CD8-positive, alpha-beta memory T cell (primary cell): ENCODE measurements at regions not wholly inside any gene's neighbourhood (a gene's known extent, or its start where the extent isn't known, plus 50 kb on each side); places are given as distances from the start of the nearest gene placed in this dataset.

ENCODE experiments used
- CTCF ChIA-PET: fragments of 350-600 bp; sonication (Branson Sonifier 250); formaldehyde crosslinking; loops from one replicate; lab custom pipeline; 2021; ENCODE audit warnings: antibody characterized with exemption; lab: Charles Lee
- POLR2A ChIA-PET: fragments of 350-600 bp; sonication (Branson Sonifier 250); formaldehyde crosslinking; loops from one replicate; lab custom pipeline; 2021; ENCODE audit warnings: antibody characterized with exemption; lab: Charles Lee
- DNase-seq, 5 donors: peaks; one replicate each; pipeline versions ENCODE4 v3.0.0 to v3.0.0-alpha.2; 2020 to 2022; ENCODE audit warnings: mixed read lengths in 1 of 5
- H3K27ac ChIP-seq: one replicate; pipeline ENCODE4 v1.7.0; 2013; ENCODE audit warnings: low read depth, mild to moderate bottlenecking, low read length, moderate library complexity
- H3K27me3 ChIP-seq: 2 replicates; pipeline ENCODE4 v1.7.0; 2013; ENCODE audit warnings: low read length, mild to moderate bottlenecking; ENCODE audit not compliant: insufficient read depth, poor library complexity, severe bottlenecking
- H3K36me3 ChIP-seq: 2 replicates; pipeline ENCODE4 v1.7.0; 2013; ENCODE audit warnings: mild to moderate bottlenecking, low read length, moderate library complexity; ENCODE audit not compliant: insufficient read depth
- H3K4me1 ChIP-seq: 2 replicates; pipeline ENCODE4 v1.7.0; 2013; ENCODE audit warnings: mild to moderate bottlenecking, low read length, moderate library complexity; ENCODE audit not compliant: insufficient read depth
- H3K4me3 ChIP-seq: 2 replicates; pipeline ENCODE4 v1.7.0; 2013; ENCODE audit warnings: mild to moderate bottlenecking, low read length
- H3K9me3 ChIP-seq: 2 replicates; pipeline ENCODE4 v1.7.0; 2013; ENCODE audit warnings: mild to moderate bottlenecking, low read length
- H3K27ac Mint-ChIP-seq, 8 donors: one replicate each; pipeline ENCODE4 v1.8.0; 2020 to 2021; ENCODE audit warnings: mixed read lengths in 8 of 8, mild to moderate bottlenecking in 6 of 8, inconsistent platforms in 3 of 8, moderate library complexity in 3 of 8
- H3K27me3 Mint-ChIP-seq, 2 donors: one replicate each; pipeline ENCODE4 v1.8.0; 2020 to 2021; ENCODE audit warnings: mixed read lengths in 2 of 2, mild to moderate bottlenecking in 1 of 2, moderate library complexity in 1 of 2
- H3K36me3 Mint-ChIP-seq, 3 donors: one replicate each; pipeline ENCODE4 v1.8.0; 2020 to 2021; ENCODE audit warnings: mixed read lengths in 3 of 3, inconsistent platforms in 1 of 3, mild to moderate bottlenecking in 1 of 3
- H3K4me1 Mint-ChIP-seq, 3 donors: one replicate each; pipeline ENCODE4 v1.8.0; 2020 to 2021; ENCODE audit warnings: mixed read lengths in 3 of 3, inconsistent platforms in 1 of 3, mild to moderate bottlenecking in 1 of 3
- H3K4me3 Mint-ChIP-seq, 7 donors: one replicate each; pipeline ENCODE4 v1.8.0; 2020 to 2021; ENCODE audit warnings: mixed read lengths in 7 of 7, mild to moderate bottlenecking in 6 of 7, moderate library complexity in 4 of 7, inconsistent platforms in 2 of 7
- H3K9me3 Mint-ChIP-seq, 5 donors: one replicate each; pipeline ENCODE4 v1.8.0; 2020 to 2022; ENCODE audit warnings: mixed read lengths in 5 of 5, mild to moderate bottlenecking in 3 of 5, moderate library complexity in 2 of 5, inconsistent platforms in 1 of 5

DNA sequence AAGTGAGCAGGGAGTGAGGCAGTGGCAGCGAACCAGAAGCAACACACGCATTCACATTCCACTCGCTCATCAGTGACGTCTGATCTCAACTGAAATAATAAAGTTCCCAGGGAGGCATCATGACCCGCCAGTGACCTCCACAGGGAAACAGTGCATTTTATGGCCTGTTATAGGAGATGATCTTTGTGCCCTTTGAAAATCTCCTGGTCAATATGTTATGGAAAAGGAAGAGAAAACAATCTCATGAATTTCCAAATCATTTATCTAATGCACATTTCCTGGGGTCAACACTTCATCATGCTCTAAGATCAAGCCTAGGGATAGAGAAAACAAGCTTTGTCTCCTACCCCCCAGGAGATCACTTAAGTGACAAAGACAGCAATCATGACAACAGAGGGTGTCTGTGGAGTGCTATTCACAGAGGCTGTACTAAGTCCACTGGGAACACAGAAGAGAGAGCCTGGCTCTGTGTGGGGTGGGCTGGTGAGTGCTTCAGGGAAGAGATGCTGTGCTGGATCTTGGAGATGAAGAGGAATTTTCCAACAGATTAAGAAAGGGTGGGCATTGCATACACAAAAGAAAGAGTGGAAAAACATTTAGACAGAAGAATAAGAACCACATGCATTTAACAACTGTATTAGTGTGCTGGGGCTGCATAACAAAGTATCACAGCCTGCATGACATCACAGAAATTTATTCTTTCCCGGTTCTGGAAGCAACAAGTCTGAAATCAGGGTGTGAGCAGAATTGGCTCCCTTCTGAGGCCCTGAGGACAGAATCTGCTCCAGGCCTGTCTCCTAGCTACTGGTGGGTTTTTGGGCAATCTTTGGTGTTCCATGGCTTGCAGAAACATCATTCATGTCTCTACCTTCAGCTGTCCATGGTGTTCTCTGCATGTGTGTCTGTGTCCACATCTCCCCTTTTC lies 613.9 kb upstream of the IGFBP3 start:
- Histone ChIP-seq H3K36me3 (no peaks in the 10 kb centered on the region), H3K27ac (no peak overlapping the region), H3K9me3 (no peaks in the 10 kb centered on the region), H3K4me3 (no peak overlapping the region), H3K27me3 (no peaks in the 10 kb centered on the region), H3K4me1 (no peaks in the 10 kb centered on the region)
- POLR2A ChIA-PET, result no interaction called here
- H3K27ac Mint-ChIP-seq, result no peak overlapping the region
- H3K27me3 Mint-ChIP-seq, result peaks cover 0 to 2% of the 10 kb centered on the region in 2 donors
- H3K4me3 Mint-ChIP-seq, result no peak overlapping the region
- DNase-seq, result no peak
- H3K9me3 Mint-ChIP-seq, result peaks cover 0 to 6% (median 2%) of the 10 kb centered on the region in 5 donors
- H3K4me1 Mint-ChIP-seq, result no peaks in the 10 kb centered on the region
- H3K36me3 Mint-ChIP-seq, result no peaks in the 10 kb centered on the region
- CTCF ChIA-PET, result no interaction called here

DNA sequence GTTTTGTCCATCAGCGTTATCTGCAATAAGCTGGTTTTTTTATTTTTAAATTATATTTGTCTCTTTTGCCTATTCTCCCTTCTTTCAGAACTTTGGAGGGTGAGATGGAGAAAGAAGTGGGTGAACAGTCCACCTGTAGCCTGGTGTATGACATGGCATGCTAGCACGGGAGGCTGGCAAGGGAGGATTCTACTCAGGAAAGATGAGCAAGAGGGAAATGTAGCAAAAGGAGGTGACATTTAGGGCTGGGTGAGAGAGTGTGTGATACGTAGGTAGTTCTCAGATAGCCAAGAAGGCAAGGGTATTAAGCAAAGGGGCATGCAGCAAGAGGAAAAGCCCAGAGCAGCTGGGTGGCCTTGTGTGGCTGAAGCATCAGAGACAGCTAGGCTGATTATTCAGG lies 612.9 kb upstream of the IGFBP3 start:
- ChIA-PET POLR2A (no interaction called here), CTCF (no interaction called here)
- DNase-seq, result no peak
- no peaks in the 10 kb centered on the region for H3K9me3 ChIP-seq
- Mint-ChIP-seq H3K27me3 (peaks cover 0 to 2% of the 10 kb centered on the region in 2 donors), H3K4me1 (no peaks in the 10 kb centered on the region), H3K4me3 (no peak overlapping the region), H3K9me3 (peaks cover under 1 to 6% (median 2%) of the 10 kb centered on the region in 5 donors), H3K27ac (no peak overlapping the region), H3K36me3 (no peaks in the 10 kb centered on the region)
- no peaks in the 10 kb centered on the region for H3K27me3 ChIP-seq
- no peaks in the 10 kb centered on the region for H3K36me3 ChIP-seq
- H3K27ac ChIP-seq, result no peak overlapping the region
- no peaks in the 10 kb centered on the region for H3K4me1 ChIP-seq
- no peak overlapping the region for H3K4me3 ChIP-seq

DNA sequence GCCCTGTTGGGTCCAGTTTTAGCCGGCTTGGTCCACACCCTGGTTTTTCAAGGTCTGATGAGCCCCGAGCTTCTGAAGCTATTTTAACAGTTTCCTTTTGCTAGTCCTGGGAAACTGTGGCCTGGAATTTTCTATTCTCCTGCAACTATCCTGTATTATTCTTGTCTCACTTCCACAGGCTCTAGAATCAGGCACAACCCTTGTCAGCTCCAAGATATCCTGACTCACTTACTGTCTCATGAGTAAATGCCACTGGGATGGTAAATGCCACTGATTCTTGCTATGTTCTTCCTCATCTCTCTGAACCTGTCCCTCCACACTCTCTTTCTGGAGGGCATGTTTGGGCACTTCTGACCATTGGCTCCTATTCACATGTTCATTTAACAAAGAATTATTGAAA lies 611.5 kb upstream of the IGFBP3 start:
- Mint-ChIP-seq H3K4me3 (no peak overlapping the region), H3K9me3 (peaks cover 3 to 9% (median 5%) of the 10 kb centered on the region in 5 donors), H3K36me3 (no peaks in the 10 kb centered on the region), H3K27ac (no peak overlapping the region), H3K27me3 (peaks cover 0 to 2% of the 10 kb centered on the region in 2 donors), H3K4me1 (no peaks in the 10 kb centered on the region)
- DNase-seq, result no peak
- H3K9me3 ChIP-seq, result no peaks in the 10 kb centered on the region
- ChIA-PET POLR2A (no interaction called here), CTCF (no interaction called here)
- H3K27ac ChIP-seq, result no peak overlapping the region
- no peak overlapping the region for H3K4me3 ChIP-seq
- H3K36me3 ChIP-seq, result no peaks in the 10 kb centered on the region
- H3K27me3 ChIP-seq, result no peaks in the 10 kb centered on the region
- no peaks in the 10 kb centered on the region for H3K4me1 ChIP-seq

DNA sequence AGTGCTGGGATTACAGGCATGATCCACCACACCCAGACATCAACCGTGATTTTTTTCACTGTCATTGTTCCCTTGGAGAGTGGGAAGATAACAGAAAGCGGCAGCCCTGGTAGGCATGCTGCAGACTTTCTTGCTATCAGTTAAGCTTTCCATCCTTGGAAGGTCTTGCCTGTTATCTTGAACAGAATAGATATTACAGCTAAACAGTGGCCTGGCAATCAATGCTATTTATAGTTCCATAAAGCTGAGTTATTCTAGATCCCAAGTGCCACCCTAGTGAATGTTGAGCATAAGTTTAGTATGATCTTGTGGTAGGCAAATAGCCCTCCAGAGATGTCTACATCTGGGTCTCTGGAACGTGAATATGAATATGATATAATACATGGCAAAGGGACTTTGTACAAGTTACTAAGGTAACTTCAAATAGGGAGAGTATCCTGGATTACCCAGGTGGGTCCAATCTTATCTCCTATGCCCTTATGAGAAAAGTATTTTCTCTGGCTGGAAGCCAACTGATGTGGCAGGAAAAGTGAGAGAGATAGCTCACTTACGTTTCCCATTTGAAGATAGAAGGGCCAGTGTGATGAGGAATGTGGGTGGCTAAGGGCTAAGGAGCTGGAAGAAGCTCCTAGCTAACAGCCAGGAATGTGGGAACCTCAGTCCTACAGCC lies 609.1 kb upstream of the IGFBP3 start:
- CTCF ChIA-PET, result no interaction called here
- H3K9me3 Mint-ChIP-seq, result peaks cover 3 to 10% (median 4%) of the 10 kb centered on the region in 5 donors
- POLR2A ChIA-PET, result no interaction called here
- H3K36me3 Mint-ChIP-seq, result no peaks in the 10 kb centered on the region
- Histone ChIP-seq H3K9me3 (no peaks in the 10 kb centered on the region), H3K4me1 (no peaks in the 10 kb centered on the region), H3K4me3 (no peak overlapping the region), H3K27me3 (no peaks in the 10 kb centered on the region), H3K27ac (no peak overlapping the region), H3K36me3 (no peaks in the 10 kb centered on the region)
- H3K27me3 Mint-ChIP-seq, result peaks cover 0 to 2% of the 10 kb centered on the region in 2 donors
- H3K27ac Mint-ChIP-seq, result no peak overlapping the region
- DNase-seq, result no peak
- no peaks in the 10 kb centered on the region for H3K4me1 Mint-ChIP-seq
- no peak overlapping the region for H3K4me3 Mint-ChIP-seq

DNA sequence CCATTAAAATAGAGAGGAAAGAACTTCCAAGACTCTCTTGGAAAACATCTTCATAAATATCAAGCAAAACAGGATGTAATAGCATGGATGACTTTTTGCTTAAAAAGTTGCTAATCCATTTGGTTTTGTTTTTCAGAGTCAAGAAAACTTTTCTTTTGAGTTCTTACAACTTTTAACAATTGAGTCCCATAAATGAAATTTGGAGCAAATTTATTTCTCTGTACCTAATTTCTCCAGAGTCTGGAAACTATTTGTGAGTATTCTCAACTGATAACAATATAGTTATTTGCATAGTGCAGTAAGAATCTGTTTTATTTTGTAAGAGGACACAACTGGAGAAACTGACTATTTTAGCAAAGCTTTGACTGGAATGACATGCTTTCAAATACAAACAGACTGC lies 606.3 kb upstream of the IGFBP3 start:
- H3K27ac ChIP-seq, result no peak overlapping the region
- no peaks in the 10 kb centered on the region for H3K4me1 Mint-ChIP-seq
- H3K27me3 ChIP-seq, result no peaks in the 10 kb centered on the region
- peaks cover 3 to 15% (median 8%) of the 10 kb centered on the region in 5 donors for H3K9me3 Mint-ChIP-seq
- ChIA-PET CTCF (no interaction called here), POLR2A (no interaction called here)
- H3K27me3 Mint-ChIP-seq, result no peaks in the 10 kb centered on the region
- no peaks in the 10 kb centered on the region for H3K36me3 ChIP-seq
- H3K36me3 Mint-ChIP-seq, result no peaks in the 10 kb centered on the region
- H3K9me3 ChIP-seq, result no peaks in the 10 kb centered on the region
- DNase-seq, result no peak
- H3K4me3 ChIP-seq, result no peak overlapping the region
- H3K27ac Mint-ChIP-seq, result no peak overlapping the region
- no peak overlapping the region for H3K4me3 Mint-ChIP-seq
- no peaks in the 10 kb centered on the region for H3K4me1 ChIP-seq

DNA sequence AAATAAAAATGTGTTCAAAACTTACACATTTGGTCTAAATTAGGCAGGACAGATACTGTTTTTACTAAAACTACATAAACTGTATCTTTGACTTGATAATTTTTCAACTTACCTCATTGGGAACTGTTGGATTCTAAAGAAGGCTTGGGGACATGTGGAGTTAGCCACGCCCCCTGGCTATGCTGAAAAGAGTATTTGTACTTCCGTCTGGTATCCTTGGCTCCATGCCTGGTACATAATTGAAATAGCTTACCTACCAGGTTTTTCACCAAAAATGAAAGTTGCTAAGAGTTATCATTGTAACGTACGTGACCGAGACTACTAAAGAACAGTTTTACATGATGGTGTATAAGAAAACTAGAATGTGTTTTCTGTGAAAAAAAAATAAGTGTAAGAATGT lies 604.8 kb upstream of the IGFBP3 start:
- Histone ChIP-seq H3K36me3 (no peaks in the 10 kb centered on the region), H3K27ac (no peak overlapping the region), H3K4me3 (no peak overlapping the region), H3K27me3 (no peaks in the 10 kb centered on the region), H3K9me3 (no peaks in the 10 kb centered on the region), H3K4me1 (no peaks in the 10 kb centered on the region)
- H3K27ac Mint-ChIP-seq, result no peak overlapping the region
- CTCF ChIA-PET, result no interaction called here
- no peak for DNase-seq
- no peaks in the 10 kb centered on the region for H3K27me3 Mint-ChIP-seq
- H3K4me3 Mint-ChIP-seq, result no peak overlapping the region
- H3K36me3 Mint-ChIP-seq, result no peaks in the 10 kb centered on the region
- no peaks in the 10 kb centered on the region for H3K4me1 Mint-ChIP-seq
- peaks cover 3 to 19% (median 9%) of the 10 kb centered on the region in 5 donors for H3K9me3 Mint-ChIP-seq
- POLR2A ChIA-PET, result no interaction called here

DNA sequence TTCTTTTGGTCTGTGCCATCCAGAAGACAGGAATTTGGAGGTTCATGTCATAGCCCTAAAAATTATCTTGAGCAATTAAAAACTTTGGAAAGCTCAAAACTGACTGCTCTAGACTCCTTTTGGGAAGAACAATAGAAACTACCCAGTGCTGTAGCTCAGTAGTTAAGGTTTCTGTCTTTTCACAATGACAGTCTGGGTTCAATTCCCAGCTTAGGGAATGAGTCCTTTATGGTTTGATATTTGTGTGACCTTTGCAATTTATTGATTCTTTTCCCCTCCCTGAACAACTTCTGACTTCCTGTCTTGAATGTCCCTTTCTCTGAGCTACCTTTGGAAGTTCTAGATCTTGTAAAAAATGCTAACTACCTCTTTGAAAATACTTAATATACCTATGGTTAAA lies 603.3 kb upstream of the IGFBP3 start:
- Histone ChIP-seq H3K27ac (no peak overlapping the region), H3K36me3 (no peaks in the 10 kb centered on the region), H3K4me1 (no peaks in the 10 kb centered on the region), H3K4me3 (no peak overlapping the region), H3K9me3 (no peaks in the 10 kb centered on the region), H3K27me3 (no peaks in the 10 kb centered on the region)
- H3K4me3 Mint-ChIP-seq, result no peak overlapping the region
- H3K27me3 Mint-ChIP-seq, result no peaks in the 10 kb centered on the region
- no peaks in the 10 kb centered on the region for H3K36me3 Mint-ChIP-seq
- H3K27ac Mint-ChIP-seq, result no peak overlapping the region
- DNase-seq, result no peak
- peaks cover 3 to 19% (median 16%) of the 10 kb centered on the region in 5 donors for H3K9me3 Mint-ChIP-seq
- no peaks in the 10 kb centered on the region for H3K4me1 Mint-ChIP-seq
- ChIA-PET POLR2A (no interaction called here), CTCF (no interaction called here)

DNA sequence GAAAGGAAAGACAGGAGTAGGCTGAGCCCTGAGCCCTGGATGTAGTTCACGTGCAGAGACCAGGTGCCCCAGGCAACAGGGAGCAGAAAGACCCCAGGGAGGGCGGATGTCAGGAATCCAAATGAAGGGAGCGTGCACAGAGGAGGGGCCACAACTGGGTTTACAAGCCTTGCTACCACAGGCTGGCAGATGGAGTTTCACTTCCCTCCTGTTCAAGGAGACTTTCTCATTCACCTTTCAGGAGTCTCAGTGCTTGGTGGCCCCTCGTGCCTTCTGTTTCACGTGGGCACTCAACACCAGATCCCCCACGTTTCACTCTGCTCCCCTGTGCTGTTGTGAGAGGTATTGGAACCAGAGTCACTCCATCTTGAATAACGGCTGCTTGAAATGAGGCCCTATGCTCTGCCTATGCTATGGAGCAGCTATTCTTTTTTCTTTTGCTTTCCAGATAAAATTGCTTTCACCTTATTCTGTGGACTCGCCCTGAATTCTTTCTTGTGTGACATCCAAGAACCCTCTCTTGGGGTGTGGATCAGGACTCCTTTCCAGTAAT lies 601.4 kb upstream of the IGFBP3 start:
- H3K9me3 ChIP-seq, result no peaks in the 10 kb centered on the region
- no peak overlapping the region for H3K4me3 ChIP-seq
- Mint-ChIP-seq H3K27me3 (no peaks in the 10 kb centered on the region), H3K9me3 (peaks cover 0 to 14% (median 13%) of the 10 kb centered on the region in 5 donors), H3K4me1 (no peaks in the 10 kb centered on the region), H3K4me3 (no peak overlapping the region), H3K36me3 (no peaks in the 10 kb centered on the region), H3K27ac (peak overlapping the region in 1 of 8 donors; percentile 67)
- H3K27me3 ChIP-seq, result no peaks in the 10 kb centered on the region
- ChIA-PET CTCF (no interaction called here), POLR2A (no interaction called here)
- DNase-seq, result no peak
- no peaks in the 10 kb centered on the region for H3K4me1 ChIP-seq
- no peak overlapping the region for H3K27ac ChIP-seq
- no peaks in the 10 kb centered on the region for H3K36me3 ChIP-seq
